ENCODE measurements at regions not wholly inside any gene's neighbourhood (a gene's known extent, or its start where the extent isn't known, plus 50 kb on each side); places are given as distances from the start of the nearest gene placed in this dataset.

- Histone ChIP-seq H3K27me3 (ENCODE audit: control insufficient read depth, insufficient read depth) (no peaks in the 10 kb centered on the region), H3K4me3 (ENCODE audit: low read length) (no peak overlapping the region), H3K4me1 (ENCODE audit: control insufficient read depth, insufficient read depth, low read length) (no peaks in the 10 kb centered on the region), H3K9me3 (ENCODE audit: control insufficient read depth, low read length) (no peaks in the 10 kb centered on the region), H3K27ac (ENCODE audit: low read length) (no peak overlapping the region)
- DNase-seq (no peak), ATAC-seq (no peak)
- 81% methylated on average over 2 of the region's 2 CpGs for WGBS
- intact Hi-C loops (cut with DNase I), result loop anchor here in 1 of 4 donors (10.0 kb wide), 1 partner anchor 242 kb away; no protein-coding TSS in a partner anchor
Measured at GRCh38 chr5:54902791-54903473, 82.5 kb downstream of the ESM1 start.

- ATAC-seq, result no peak
- Histone ChIP-seq H3K27ac (ENCODE audit: low read length) (no peak overlapping the region), H3K9me3 (ENCODE audit: control insufficient read depth, low read length) (no peaks in the 10 kb centered on the region), H3K4me3 (ENCODE audit: low read length) (no peak overlapping the region), H3K27me3 (ENCODE audit: control insufficient read depth, insufficient read depth) (no peaks in the 10 kb centered on the region), H3K4me1 (ENCODE audit: control insufficient read depth, insufficient read depth, low read length) (no peaks in the 10 kb centered on the region)
- WGBS, result 69% methylated on average over 13 of the region's 13 CpGs
- intact Hi-C loops (cut with DNase I), result loop anchor here in 1 of 4 donors (10.0 kb wide), 1 partner anchor 244 kb away; no protein-coding TSS in a partner anchor
- DNase-seq, result no peak
Measured at GRCh38 chr5:54900984-54901725, 84.2 kb downstream of the ESM1 start.

GRCh38 chr5:54897001-54897400 is 88.4 kb downstream of the ESM1 start:
- no peaks in the 10 kb centered on the region for H3K4me1 ChIP-seq (ENCODE audit: control insufficient read depth, insufficient read depth, low read length)
- intact Hi-C loops (cut with DNase I), result no loop called here
- WGBS, result 97% methylated on average over 10 of the region's 10 CpGs

GRCh38 chr5:54895816-54896341 is 89.5 kb downstream of the ESM1 start:
- Histone ChIP-seq H3K4me3 (ENCODE audit: low read length) (no peak overlapping the region), H3K4me1 (ENCODE audit: control insufficient read depth, insufficient read depth, low read length) (no peaks in the 10 kb centered on the region), H3K27ac (ENCODE audit: low read length) (no peak overlapping the region), H3K9me3 (ENCODE audit: control insufficient read depth, low read length) (no peaks in the 10 kb centered on the region), H3K27me3 (ENCODE audit: control insufficient read depth, insufficient read depth) (no peaks in the 10 kb centered on the region)
- DNase-seq, result no peak
- 34% methylated on average over 6 of the region's 6 CpGs for WGBS
- intact Hi-C loops (cut with DNase I), result no loop called here
- no peak for ATAC-seq

More at GRCh38 chr5:54897001-54897400, 88.4 kb downstream of the ESM1 start:
- DNase-seq (no peak), ATAC-seq (no peak)
- no peaks in the 10 kb centered on the region for H3K27me3 ChIP-seq (ENCODE audit: control insufficient read depth, insufficient read depth)
- no peak overlapping the region for H3K4me3 ChIP-seq (ENCODE audit: low read length)
- H3K9me3 ChIP-seq (ENCODE audit: control insufficient read depth, low read length), result no peaks in the 10 kb centered on the region
- no peak overlapping the region for H3K27ac ChIP-seq (ENCODE audit: low read length)

- 72% methylated on average over 3 of the region's 3 CpGs for WGBS
- Histone ChIP-seq H3K4me3 (ENCODE audit: low read length) (no peak overlapping the region), H3K27me3 (ENCODE audit: control insufficient read depth, insufficient read depth) (no peaks in the 10 kb centered on the region), H3K4me1 (ENCODE audit: control insufficient read depth, insufficient read depth, low read length) (no peaks in the 10 kb centered on the region), H3K27ac (ENCODE audit: low read length) (no peak overlapping the region), H3K9me3 (ENCODE audit: control insufficient read depth, low read length) (no peaks in the 10 kb centered on the region)
- ATAC-seq (no peak), DNase-seq (no peak)
- intact Hi-C loops (cut with DNase I), result no loop called here
Measured at GRCh38 chr5:54894957-54895815, 90.2 kb downstream of the ESM1 start.

- DNase-seq (no peak), ATAC-seq (no peak)
- Histone ChIP-seq H3K4me1 (ENCODE audit: control insufficient read depth, insufficient read depth, low read length) (no peaks in the 10 kb centered on the region), H3K9me3 (ENCODE audit: control insufficient read depth, low read length) (no peaks in the 10 kb centered on the region), H3K27ac (ENCODE audit: low read length) (no peak overlapping the region), H3K4me3 (ENCODE audit: low read length) (no peak overlapping the region), H3K27me3 (ENCODE audit: control insufficient read depth, insufficient read depth) (no peaks in the 10 kb centered on the region)
- intact Hi-C loops (cut with DNase I), result no loop called here
- WGBS, result 22% methylated on average over 1 of the region's 1 CpG
Measured at GRCh38 chr5:54889826-54890225, 95.6 kb downstream of the ESM1 start.

- no peak for DNase-seq
- Histone ChIP-seq H3K4me1 (ENCODE audit: control insufficient read depth, insufficient read depth, low read length) (no peaks in the 10 kb centered on the region), H3K27ac (ENCODE audit: low read length) (no peak overlapping the region), H3K9me3 (ENCODE audit: control insufficient read depth, low read length) (no peaks in the 10 kb centered on the region), H3K27me3 (ENCODE audit: control insufficient read depth, insufficient read depth) (no peaks in the 10 kb centered on the region), H3K4me3 (ENCODE audit: low read length) (no peak overlapping the region)
- ATAC-seq, result no peak
- intact Hi-C loops (cut with DNase I), result no loop called here
- 96% methylated on average over 1 of the region's 1 CpG for WGBS
Measured at GRCh38 chr5:54887663-54888062, 97.7 kb downstream of the ESM1 start.

- H3K27ac ChIP-seq (ENCODE audit: low read length), result no peak overlapping the region
- DNase-seq (no peak), ATAC-seq (no peak)
- intact Hi-C loops (cut with DNase I), result no loop called here
- no peaks in the 10 kb centered on the region for H3K27me3 ChIP-seq (ENCODE audit: control insufficient read depth, insufficient read depth)
- no peaks in the 10 kb centered on the region for H3K9me3 ChIP-seq (ENCODE audit: control insufficient read depth, low read length)
- H3K4me1 ChIP-seq (ENCODE audit: control insufficient read depth, insufficient read depth, low read length), result no peaks in the 10 kb centered on the region
- 83% methylated on average over 1 of the region's 1 CpG for WGBS
- no peak overlapping the region for H3K4me3 ChIP-seq (ENCODE audit: low read length)
Measured at GRCh38 chr5:54886866-54887265, 98.5 kb downstream of the ESM1 start.

- WGBS, result 98% methylated on average over 3 of the region's 3 CpGs
- intact Hi-C loops (cut with DNase I), result no loop called here
- ATAC-seq, result no peak
Measured at GRCh38 chr5:54885636-54886035, 99.8 kb downstream of the ESM1 start.

GRCh38 chr5:54884195-54884536 is 101.2 kb downstream of the ESM1 start:
- DNase-seq (peak in 1 of 3 donors; percentile 56), ATAC-seq (peak in 1 of 2 donors; percentile 17)
- no peak overlapping the region for H3K27ac ChIP-seq (ENCODE audit: low read length)
- intact Hi-C loops (cut with DNase I), result no loop called here
- no peaks in the 10 kb centered on the region for H3K9me3 ChIP-seq (ENCODE audit: control insufficient read depth, low read length)
- WGBS, result 35% methylated on average over 18 of the region's 18 CpGs
- no peaks in the 10 kb centered on the region for H3K4me1 ChIP-seq (ENCODE audit: control insufficient read depth, insufficient read depth, low read length)
- H3K4me3 ChIP-seq (ENCODE audit: low read length), result peak overlapping the region; percentile 27
- H3K27me3 ChIP-seq (ENCODE audit: control insufficient read depth, insufficient read depth), result no peaks in the 10 kb centered on the region

More at GRCh38 chr5:54885636-54886035, 99.8 kb downstream of the ESM1 start:
- Histone ChIP-seq H3K27ac (ENCODE audit: low read length) (no peak overlapping the region), H3K4me1 (ENCODE audit: control insufficient read depth, insufficient read depth, low read length) (no peaks in the 10 kb centered on the region), H3K4me3 (ENCODE audit: low read length) (no peak overlapping the region), H3K9me3 (ENCODE audit: control insufficient read depth, low read length) (no peaks in the 10 kb centered on the region), H3K27me3 (ENCODE audit: control insufficient read depth, insufficient read depth) (no peaks in the 10 kb centered on the region)
- no peak for DNase-seq

Measured in right cardiac atrium (tissue), 5 donors.